Fibroblast of lung (primary cell): ENCODE measurements at regions not wholly inside any gene's neighbourhood (a gene's known extent, or its start where the extent isn't known, plus 50 kb on each side); places are given as distances from the start of the nearest gene placed in this dataset.

Experiments
- DNase-seq, 2 donors: peaks; one replicate each; pipeline versions ENCODE4 v3.0.0 to v3.0.0-alpha.2; 2010; ENCODE audit warnings: low read depth in 2 of 2
- H2AFZ ChIP-seq: 2 replicates; pipeline ENCODE4 v1.5.1; 2012; ENCODE audit warnings: low read length, control low read depth, inconsistent platforms
- H3K27ac ChIP-seq: 2 replicates; pipeline ENCODE4 v1.5.1; 2011; ENCODE audit warnings: low read length, control low read depth; ENCODE audit not compliant: insufficient read depth
- H3K27me3 ChIP-seq: 2 replicates; pipeline ENCODE4 v1.5.1; 2011; ENCODE audit warnings: mild to moderate bottlenecking, low read length; ENCODE audit not compliant: control insufficient read depth, insufficient read depth
- H3K36me3 ChIP-seq: 2 replicates; pipeline ENCODE4 v1.5.1; 2011; ENCODE audit warnings: low read length; ENCODE audit not compliant: control insufficient read depth, insufficient read depth
- H3K4me1 ChIP-seq: 2 replicates; pipeline ENCODE4 v1.5.1; 2011; ENCODE audit warnings: low read length; ENCODE audit not compliant: control insufficient read depth, insufficient read depth; ENCODE audit errors: extremely low read depth
- H3K4me2 ChIP-seq: 2 replicates; pipeline ENCODE4 v1.5.1; 2011; ENCODE audit warnings: low read length, control low read depth; ENCODE audit not compliant: insufficient read depth; ENCODE audit errors: extremely low read depth
- H3K4me3 ChIP-seq, 4 experiments: fragments of 200-600 bp in 1 of 4; sonication (generic) in 1 of 4; replicated peaks in 1 of 4; 2 replicates each; pipeline ENCODE4 v1.5.1; 2011 to 2016; ENCODE audit warnings: low read length in 4 of 4, low read depth in 3 of 4, mild to moderate bottlenecking in 3 of 4, control low read depth in 2 of 4, inconsistent platforms in 1 of 4, mixed read lengths in 1 of 4; ENCODE audit not compliant: insufficient read depth in 1 of 4; ENCODE audit errors: control extremely low read depth in 1 of 4
- H3K79me2 ChIP-seq: 2 replicates; pipeline ENCODE4 v1.5.1; 2012; ENCODE audit warnings: mild to moderate bottlenecking, low read length, inconsistent platforms; ENCODE audit not compliant: control insufficient read depth, insufficient read depth
- H3K9ac ChIP-seq: 2 replicates; pipeline ENCODE4 v1.5.1; 2011; ENCODE audit warnings: mild to moderate bottlenecking, low read length, control low read depth; ENCODE audit not compliant: insufficient read depth
- H3K9me3 ChIP-seq: 2 replicates; pipeline ENCODE4 v1.5.1; 2012; ENCODE audit warnings: low read depth, low read length; ENCODE audit not compliant: control insufficient read depth, insufficient read depth
- H4K20me1 ChIP-seq: 2 replicates; pipeline ENCODE4 v1.5.1; 2011; ENCODE audit warnings: low read length; ENCODE audit not compliant: control insufficient read depth, insufficient read depth; ENCODE audit errors: extremely low read depth
- CTCF ChIP-seq, 2 donors: IDR thresholded peaks in 1 of 2; conservative IDR thresholded peaks in 1 of 2; 1 replicate in 1 of 2; 2 replicates in 1 of 2; pipeline ENCODE4 v1.5.1; 2011 to 2012; ENCODE audit warnings: low read length in 2 of 2, control low read depth in 1 of 2, inconsistent platforms in 1 of 2, low read depth in 1 of 2, mild to moderate bottlenecking in 1 of 2
- EZH2 ChIP-seq: IDR thresholded peaks from 2 replicates; pipeline ENCODE4 v1.5.1; 2012; ENCODE audit warnings: low read length, control low read depth, mild to moderate bottlenecking; ENCODE audit errors: missing control alignments

- Histone ChIP-seq H3K9me3 (no peaks in the 10 kb centered on the region), H3K4me2 (no peak overlapping the region), H3K79me2 (no peaks in the 10 kb centered on the region), H3K36me3 (no peaks in the 10 kb centered on the region), H3K27ac (no peak overlapping the region), H3K9ac (no peak overlapping the region), H3K4me3 (no peak overlapping the region), H3K4me1 (no peaks in the 10 kb centered on the region), H3K27me3 (no peaks in the 10 kb centered on the region), H2AFZ (no peak overlapping the region), H4K20me1 (no peaks in the 10 kb centered on the region)
- no peak for DNase-seq
- TF ChIP-seq CTCF (conservative IDR thresholded peaks at IDR 0.05 in 1 of 2, IDR thresholded peaks at IDR 0.05 in 1 of 2; ENCODE audit: low read depth in 1 of 2, low read length in 2 of 2) (no peak), EZH2 (no peak)
These were observed 511.2 kb downstream of the TSN start for GRCh38 chr2:122266636-122267035.

GRCh38 chr2:122267947-122268346 lies 512.5 kb downstream of the TSN start:
- TF ChIP-seq CTCF (conservative IDR thresholded peaks at IDR 0.05 in 1 of 2, IDR thresholded peaks at IDR 0.05 in 1 of 2; ENCODE audit: low read depth in 1 of 2, low read length in 2 of 2) (no peak), EZH2 (no peak)
- Histone ChIP-seq H2AFZ (no peak overlapping the region), H3K4me3 (no peak overlapping the region), H3K27me3 (no peaks in the 10 kb centered on the region), H3K4me1 (no peaks in the 10 kb centered on the region), H3K9me3 (no peaks in the 10 kb centered on the region), H3K9ac (no peak overlapping the region), H3K27ac (no peak overlapping the region), H3K36me3 (no peaks in the 10 kb centered on the region), H4K20me1 (no peaks in the 10 kb centered on the region), H3K4me2 (no peak overlapping the region), H3K79me2 (no peaks in the 10 kb centered on the region)
- DNase-seq = no peak

- H3K27ac ChIP-seq = no peak overlapping the region
- TF ChIP-seq CTCF (conservative IDR thresholded peaks at IDR 0.05 in 1 of 2, IDR thresholded peaks at IDR 0.05 in 1 of 2; ENCODE audit: low read depth in 1 of 2, low read length in 2 of 2) = no peak
- no peak for TF ChIP-seq EZH2
- H3K4me2 ChIP-seq = no peak overlapping the region
- no peaks in the 10 kb centered on the region for H3K79me2 ChIP-seq
- no peaks in the 10 kb centered on the region for H3K9me3 ChIP-seq
- no peak overlapping the region for H3K9ac ChIP-seq
- no peak overlapping the region for H2AFZ ChIP-seq
- no peaks in the 10 kb centered on the region for H3K27me3 ChIP-seq
- no peaks in the 10 kb centered on the region for H3K36me3 ChIP-seq
- peak in 1 of 2 donors; percentile 1 for DNase-seq
- H3K4me3 ChIP-seq = no peak overlapping the region
- H3K4me1 ChIP-seq = no peaks in the 10 kb centered on the region
- no peaks in the 10 kb centered on the region for H4K20me1 ChIP-seq
These were observed 518.5 kb downstream of the TSN start for GRCh38 chr2:122273785-122274419.
